Activated CD4-positive, alpha-beta T cell treated with anti-CD3 and anti-CD28 coated beads, Interleukin-2, Interleukin-6, amounts not matched to agents 100 ng/mL and 50 ng/mL, durations not matched to agents 16 hours and 8 hours (primary cell): ENCODE measurements at regions not wholly inside any gene's neighbourhood (a gene's known extent, or its start where the extent isn't known, plus 50 kb on each side); places are given as distances from the start of the nearest gene placed in this dataset.
A peak's percentile ranks its signal among the peaks of the same experiment; 100 is the strongest.

ENCODE experiments used
- DNase-seq: peaks from one replicate; pipeline ENCODE4 v3.0.0-alpha.2; 2020

DNA sequence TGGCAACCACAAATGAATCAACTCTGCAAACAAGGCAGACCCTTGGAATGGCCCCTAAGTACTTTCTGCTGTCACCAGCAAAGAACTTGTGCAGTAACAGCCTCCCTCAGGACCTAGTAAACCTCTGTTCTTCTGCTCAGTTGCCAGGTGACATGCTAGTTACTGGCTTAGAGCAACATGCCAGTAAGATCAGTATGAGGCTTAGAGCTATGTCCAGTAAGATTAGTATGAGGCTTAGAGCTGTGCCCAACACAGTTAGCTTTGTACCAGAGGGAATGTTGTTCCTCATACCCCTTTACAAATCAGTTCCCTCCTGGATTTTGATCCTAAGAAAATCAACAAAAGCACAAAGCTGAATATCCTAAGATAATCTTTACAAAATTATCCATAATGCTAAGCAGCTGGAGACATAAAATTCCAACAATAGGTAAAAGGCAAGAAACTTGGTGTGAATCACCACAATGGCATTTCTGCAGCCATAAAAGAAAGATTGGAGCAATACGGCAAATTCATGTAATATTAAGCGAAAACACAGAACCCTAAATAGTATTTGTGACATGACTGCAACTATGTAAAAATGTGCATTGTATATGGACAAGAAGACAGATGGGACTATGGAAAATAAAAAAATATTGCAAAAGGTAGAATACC, 107.3 kb upstream of the LPP start:
- DNase-seq = no peak

DNA sequence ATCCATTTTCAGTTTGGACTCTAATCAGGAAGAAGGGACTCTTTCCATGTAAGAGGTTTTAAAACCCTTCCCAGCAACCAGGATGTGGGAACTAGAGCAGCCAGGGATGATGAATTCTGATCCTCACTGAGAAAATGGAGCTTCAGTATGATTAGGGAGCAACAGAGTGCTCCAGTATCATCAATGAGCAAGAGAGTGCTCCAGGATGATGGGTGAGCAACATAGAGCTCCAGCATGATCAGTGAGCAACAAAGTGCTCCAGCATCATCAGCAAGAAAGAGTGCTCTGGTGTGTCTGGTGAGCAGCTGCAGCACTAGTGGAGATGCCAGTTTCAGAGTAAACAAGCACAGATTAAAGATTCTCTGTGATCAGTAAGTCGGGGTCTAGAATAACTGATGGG, 106.4 kb upstream of the LPP start:
- DNase-seq = no peak

DNA sequence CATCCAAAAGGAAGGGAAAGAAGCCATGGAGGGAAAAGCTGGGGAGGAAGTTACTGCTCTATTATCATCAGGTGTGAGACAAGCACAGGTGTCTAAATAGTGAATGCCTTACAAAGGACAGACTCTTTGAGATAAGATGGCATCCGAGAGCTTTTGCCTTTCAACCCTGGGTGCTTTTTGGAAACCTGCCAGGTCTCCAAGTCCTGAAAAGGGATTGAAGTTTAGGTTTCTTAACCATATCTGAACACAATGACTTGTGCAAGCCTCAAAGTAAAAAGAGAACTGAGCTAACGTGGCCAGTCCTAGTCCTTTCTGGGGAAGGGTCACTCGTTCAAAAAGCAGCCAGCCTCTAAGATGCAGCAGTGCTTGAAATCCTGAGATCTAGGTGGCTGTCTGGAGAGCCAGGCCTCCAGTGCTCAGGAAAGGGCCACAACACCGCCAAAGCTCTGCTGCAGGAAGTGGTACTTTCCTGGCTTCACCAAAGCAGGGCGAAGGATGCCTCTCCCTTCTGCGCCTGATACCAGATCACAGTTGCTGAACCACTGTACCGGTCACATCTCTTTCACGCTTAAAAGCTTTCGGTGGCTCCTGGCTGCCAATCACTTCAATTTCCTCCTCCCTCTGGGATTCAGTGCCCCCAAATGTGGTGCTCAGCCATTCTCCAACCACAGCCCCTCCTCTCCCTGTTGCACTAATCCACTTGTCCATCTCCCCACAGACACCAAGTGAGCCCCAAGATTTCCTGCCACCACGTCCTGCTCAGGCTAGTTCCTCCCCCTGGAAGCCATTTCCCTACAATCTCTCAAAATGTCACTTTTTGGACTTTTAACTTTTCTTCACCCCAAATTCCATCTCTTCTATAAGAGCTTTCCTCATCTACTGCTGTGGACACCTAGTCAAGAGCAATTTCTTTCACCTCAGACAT, 104.1 kb upstream of the LPP start:
- peak; percentile 50 for DNase-seq

- no peak for DNase-seq
Observed at GRCh38 chr3:188051801-188052168, 102.2 kb upstream of the LPP start.

DNA sequence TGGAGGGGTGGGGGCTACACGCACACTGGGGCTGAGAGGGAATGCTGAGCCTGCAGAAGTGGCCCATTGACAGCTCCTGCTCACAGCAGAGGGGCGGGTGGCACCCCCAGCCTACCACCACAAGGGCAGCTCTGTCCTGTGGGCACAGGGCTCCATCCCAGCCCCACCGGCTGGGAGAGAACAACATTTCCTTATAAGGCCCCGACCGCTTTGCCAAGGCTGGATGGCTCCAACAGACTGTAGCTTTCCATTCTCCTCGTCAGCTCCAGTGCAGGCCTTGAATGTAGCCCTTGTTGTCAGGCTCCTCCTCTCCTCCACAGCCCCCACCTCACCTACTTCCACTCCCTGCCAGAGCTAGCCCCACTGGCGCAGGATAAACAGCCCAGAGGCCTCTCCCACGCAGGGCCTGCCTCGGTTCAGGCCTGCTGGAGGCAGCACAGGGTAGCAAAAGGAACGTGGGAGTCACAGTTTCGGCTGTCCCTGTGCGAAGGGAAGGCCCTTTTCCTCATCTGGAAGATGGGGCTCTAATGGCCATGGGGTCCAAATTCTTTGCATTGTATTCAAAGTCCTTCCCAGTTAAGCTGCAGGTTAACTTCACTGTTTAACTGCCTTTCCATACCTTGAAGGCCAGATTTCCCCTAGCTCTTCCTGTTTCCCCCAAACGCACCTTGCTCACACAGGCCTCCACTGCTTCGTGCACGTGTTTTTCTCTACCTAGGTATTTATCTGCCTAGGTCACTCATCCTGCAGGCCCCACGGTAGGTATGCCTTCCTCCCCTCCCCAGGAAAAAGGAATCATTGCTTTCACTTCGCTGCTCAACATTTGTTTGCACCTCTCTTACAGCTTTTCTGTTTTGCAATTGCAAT, 101.6 kb upstream of the LPP start:
- DNase-seq = no peak

GRCh38 chr3:188053036-188053340, 101.0 kb upstream of the LPP start:
- DNase-seq = no peak

DNA sequence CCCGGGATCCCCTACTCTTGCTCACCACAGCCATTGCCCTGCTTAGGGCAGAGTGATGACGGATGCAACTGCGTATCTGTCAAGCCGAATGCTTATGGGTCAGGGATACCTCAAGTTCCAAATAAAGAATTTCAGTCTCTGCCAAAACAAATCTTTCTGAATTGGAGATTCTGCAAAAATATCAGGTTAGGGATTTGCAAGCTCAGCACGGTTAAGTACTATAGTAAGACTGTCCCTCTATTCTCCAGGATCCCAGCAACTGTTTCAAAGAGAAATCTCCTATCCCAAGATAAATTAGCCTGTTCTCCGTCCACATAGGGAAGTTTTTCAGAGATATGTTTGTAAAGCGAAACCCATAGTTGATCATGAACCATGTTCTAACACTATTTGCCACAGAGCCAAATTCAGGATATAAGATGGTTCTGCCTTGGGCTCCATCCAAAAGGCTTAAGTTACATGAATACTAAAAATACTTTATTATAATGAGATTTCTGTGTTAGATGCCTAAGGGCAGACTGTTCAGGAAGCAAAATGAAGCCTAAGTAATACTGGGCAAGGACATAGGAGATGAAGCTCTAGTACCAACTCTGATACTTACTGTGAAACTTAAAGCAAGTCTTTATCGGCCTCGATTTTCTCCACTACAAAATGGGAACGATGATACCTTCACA, 100.1 kb upstream of the LPP start:
- DNase-seq = no peak

GRCh38 chr3:188054541-188054940, 99.4 kb upstream of the LPP start:
- DNase-seq = no peak

DNA sequence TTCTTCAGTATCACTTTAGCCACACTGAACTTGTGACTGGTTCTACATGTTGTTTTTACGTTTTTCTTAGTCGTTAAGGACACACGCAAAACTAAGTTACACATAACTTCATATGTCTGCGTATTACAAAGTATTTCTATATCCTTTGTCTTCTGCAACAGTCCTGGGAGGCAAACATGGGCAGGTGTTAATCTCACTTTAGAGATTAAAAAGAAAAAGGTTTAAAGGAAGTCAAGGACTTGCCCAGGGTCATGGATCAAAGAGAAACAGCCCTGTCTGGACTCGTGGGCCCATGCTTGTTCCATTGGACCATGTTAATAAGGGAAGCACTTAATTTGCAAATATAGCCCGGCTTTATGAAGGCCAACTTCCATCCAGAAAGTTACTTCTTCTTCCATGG, 98.6 kb upstream of the LPP start:
- DNase-seq = no peak

- no peak for DNase-seq
Observed at GRCh38 chr3:188057124-188057523, 96.8 kb upstream of the LPP start.

GRCh38 chr3:188058569-188059184, 95.3 kb upstream of the LPP start:
- no peak for DNase-seq

GRCh38 chr3:188059351-188059750, 94.6 kb upstream of the LPP start:
- DNase-seq = no peak

DNA sequence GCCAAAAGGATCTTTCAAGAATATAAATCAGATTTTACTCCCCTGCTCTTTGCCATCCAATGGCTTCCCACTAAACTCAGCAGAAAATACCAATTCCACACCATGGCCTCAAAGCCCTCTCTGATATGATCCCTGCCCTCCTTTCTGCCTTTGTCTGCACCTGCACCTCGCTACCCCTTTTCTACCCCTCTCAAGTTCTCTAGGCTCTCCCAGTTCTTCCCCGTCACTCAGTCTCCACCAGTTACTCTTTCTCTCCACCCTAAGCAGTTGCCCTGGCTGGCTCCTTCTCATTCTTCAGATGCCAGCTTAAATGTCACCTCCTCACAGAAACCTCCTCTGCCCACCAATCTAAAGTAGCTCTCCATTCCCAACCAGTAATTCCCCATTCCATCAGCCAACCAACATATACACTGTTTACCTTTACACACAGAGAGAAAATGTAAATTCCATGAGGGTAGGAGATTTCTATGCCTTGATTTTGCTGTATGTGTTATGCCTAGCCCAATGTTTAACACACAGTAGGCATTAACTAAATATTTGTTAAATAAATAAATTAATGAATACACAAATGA, 93.6 kb upstream of the LPP start:
- no peak for DNase-seq

DNA sequence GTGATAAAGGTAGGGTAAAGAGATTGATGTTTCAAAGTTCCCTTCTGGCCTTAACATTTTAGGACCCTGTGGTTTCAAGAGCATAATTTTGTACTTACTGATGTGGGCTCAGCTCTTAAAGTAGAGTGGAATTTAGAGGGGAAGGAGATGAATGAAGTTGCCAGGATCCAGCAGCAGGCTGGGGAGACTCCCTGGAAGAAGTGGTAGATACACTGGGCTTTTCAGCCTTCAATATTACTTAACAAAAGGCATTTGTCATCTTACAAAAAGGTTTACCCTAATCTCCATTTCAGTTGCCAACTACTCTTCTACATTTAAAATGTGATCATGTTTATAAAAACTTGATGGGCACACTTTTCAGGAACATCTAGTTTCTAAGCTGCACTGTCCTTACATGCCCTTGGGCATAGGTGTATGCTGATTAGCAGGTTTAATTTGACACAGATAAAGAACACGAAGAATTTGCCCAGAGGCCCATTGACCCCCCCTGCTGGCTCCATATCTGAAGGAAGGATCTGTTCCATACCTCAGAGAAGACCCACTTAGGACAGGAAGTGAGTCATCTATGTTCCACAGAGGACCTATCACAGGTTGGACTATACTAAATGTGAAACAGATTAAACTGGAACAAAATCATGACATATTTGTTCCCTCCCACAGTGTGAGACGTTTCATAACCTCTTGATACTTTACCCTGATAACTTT, 93.0 kb upstream of the LPP start:
- DNase-seq = peak; percentile 88

DNA sequence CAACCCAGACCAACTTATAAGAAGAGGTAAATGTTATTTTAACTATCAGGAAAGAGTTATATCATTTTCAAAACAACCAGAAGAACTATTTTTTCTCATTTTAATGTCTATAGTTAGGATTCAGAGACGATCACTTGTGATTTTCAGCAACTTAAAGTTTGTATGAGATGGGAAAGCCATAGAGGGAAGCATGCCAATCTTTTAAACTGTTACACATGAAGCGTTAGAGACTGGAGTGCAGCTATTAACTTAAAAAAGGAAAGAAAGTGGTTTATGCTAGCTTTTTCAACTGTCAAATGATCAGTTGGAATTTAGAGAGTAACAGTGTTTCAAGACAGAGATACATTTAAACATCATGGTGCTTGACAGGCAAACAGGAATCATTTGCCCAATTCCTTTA, 91.7 kb upstream of the LPP start:
- no peak for DNase-seq

- DNase-seq = no peak
Observed at GRCh38 chr3:188064831-188065493, 89.0 kb upstream of the LPP start.

DNA sequence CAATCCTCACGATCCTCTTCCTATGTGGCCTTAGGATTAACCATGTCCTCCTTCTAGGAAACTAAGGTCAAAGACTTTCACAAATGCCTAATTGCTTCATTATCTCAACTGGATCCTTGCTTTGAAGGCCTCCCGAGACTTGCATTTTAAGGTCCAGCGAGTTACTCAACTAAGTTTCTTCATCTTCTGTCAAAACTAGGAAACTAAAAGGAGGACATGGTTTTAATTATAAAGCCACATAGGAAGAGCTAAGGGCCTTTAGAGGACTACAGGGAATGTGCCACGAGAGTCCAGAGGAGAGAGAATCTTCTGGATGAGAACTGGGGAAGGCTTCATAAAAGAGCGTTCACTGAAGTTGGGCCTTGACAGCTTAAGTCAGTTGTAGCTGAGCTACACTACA, 87.8 kb upstream of the LPP start:
- no peak for DNase-seq

DNA sequence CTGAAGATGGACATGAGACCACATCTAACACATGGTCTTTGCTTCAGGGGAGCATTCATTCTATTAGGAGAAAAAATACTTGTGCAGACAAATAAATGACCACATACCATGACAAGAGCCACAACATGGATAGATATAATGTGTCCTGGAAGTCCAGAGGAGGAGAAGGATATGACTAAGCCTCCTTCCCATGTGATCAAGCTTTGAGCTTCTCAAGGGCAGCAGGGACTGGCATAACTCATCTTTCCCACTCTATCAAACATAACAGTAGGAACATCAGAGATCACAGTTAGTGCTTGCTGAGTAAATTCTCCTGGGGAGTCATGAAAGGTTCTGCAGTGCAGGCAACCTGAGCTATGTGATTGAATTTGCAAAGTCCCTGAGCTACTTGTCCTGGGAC, 86.0 kb upstream of the LPP start:
- no peak for DNase-seq

DNA sequence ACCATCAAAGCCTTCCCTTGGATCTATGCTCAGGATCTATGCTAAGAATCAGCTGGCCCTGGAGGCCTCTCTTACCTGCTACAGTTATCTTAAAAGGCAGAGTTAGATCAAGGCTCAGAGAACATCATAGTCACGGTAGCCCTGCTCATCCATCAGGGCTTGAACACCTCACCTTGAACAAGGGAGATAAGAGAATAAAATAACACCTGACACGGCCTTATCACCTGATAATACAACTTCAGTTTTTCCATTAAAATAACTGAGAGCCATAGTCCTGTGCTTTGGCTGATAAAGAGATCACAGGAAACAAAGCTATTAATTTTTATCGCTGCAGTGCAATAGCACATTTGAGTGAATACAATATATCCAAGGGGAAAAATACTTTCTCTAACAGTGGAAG, 85.6 kb upstream of the LPP start:
- DNase-seq = no peak

DNA sequence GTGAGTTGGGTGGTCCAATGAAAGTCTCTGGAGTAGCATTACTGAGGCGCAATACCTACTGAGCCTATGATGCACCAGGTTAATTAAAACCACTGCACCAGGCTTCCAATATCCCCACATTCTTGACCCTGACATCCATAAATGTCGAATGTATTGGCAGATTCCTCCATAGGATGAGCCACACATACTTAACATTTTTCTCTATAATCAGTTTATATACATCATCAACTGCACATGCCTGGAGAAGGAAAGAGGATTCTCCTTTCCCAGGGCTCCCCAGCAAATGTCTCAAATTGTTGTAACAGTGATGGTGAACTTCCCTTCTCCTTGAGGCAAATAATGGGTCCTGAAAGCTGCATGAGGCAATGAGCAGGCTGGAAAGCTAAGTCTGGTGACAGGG, 82.3 kb upstream of the LPP start:
- no peak for DNase-seq

GRCh38 chr3:188076176-188076575, 77.8 kb upstream of the LPP start:
- DNase-seq = no peak
